Activated CD4-positive, alpha-beta T cell treated with anti-CD3 and anti-CD28 coated beads, Interleukin-2, amount 10 ng/mL, durations not matched to agents 7 days and 5 days (primary cell): ENCODE measurements at regions not wholly inside any gene's neighbourhood (a gene's known extent, or its start where the extent isn't known, plus 50 kb on each side); places are given as distances from the start of the nearest gene placed in this dataset.
"Not testable (repeated sequence)": the region's sequence is repeated elsewhere in the genome, so short reads cannot be mapped to it uniquely, and the experiment has no call there.

ENCODE experiments used
- CTCF ChIA-PET: fragments of 350-600 bp; sonication (Branson Sonifier 250); formaldehyde crosslinking; loops from one replicate; lab custom pipeline; 2021; ENCODE audit warnings: antibody characterized with exemption; lab: Charles Lee
- POLR2A ChIA-PET: fragments of 350-600 bp; sonication (Branson Sonifier 250); formaldehyde crosslinking; loops from one replicate; lab custom pipeline; 2021; ENCODE audit warnings: antibody characterized with exemption; lab: Charles Lee
- DNase-seq: peaks from one replicate; pipeline ENCODE4 v3.0.0-alpha.2; 2020
- H3K27ac Mint-ChIP-seq: one replicate; pipeline ENCODE4 v1.8.0; 2021; ENCODE audit warnings: mild to moderate bottlenecking, moderate library complexity, mixed read lengths
- H3K27me3 Mint-ChIP-seq: one replicate; pipeline ENCODE4 v1.8.0; 2021; ENCODE audit warnings: mixed read lengths
- H3K36me3 Mint-ChIP-seq: one replicate; pipeline ENCODE4 v1.8.0; 2021; ENCODE audit warnings: low read depth, mixed read lengths
- H3K4me1 Mint-ChIP-seq: one replicate; pipeline ENCODE4 v1.8.0; 2021; ENCODE audit warnings: mixed read lengths
- H3K4me3 Mint-ChIP-seq: one replicate; pipeline ENCODE4 v1.8.0; 2021; ENCODE audit warnings: mild to moderate bottlenecking, moderate library complexity, mixed read lengths
- H3K9me3 Mint-ChIP-seq: one replicate; pipeline ENCODE4 v1.8.0; 2021; ENCODE audit warnings: mixed read lengths

- POLR2A ChIA-PET, result no interaction called here
- CTCF ChIA-PET, result no interaction called here
- Mint-ChIP-seq H3K4me1 (no peaks in the 10 kb centered on the region), H3K4me3 (no peak overlapping the region), H3K27ac (no peak overlapping the region), H3K36me3 (no peaks in the 10 kb centered on the region), H3K27me3 (peaks cover 10% of the 10 kb centered on the region), H3K9me3 (no peaks in the 10 kb centered on the region)
- no peak for DNase-seq
Measured at GRCh38 chr4:87920478-87920877, 55.0 kb upstream of the SPP1 start.

- H3K4me3 Mint-ChIP-seq, H3K27ac Mint-ChIP-seq, H3K4me1 Mint-ChIP-seq, H3K9me3 Mint-ChIP-seq, POLR2A ChIA-PET, H3K36me3 Mint-ChIP-seq, CTCF ChIA-PET, DNase-seq: not testable (repeated sequence)
- H3K27me3 Mint-ChIP-seq, result peaks cover 10% of the 10 kb centered on the region
Measured at GRCh38 chr4:87921626-87922479, 53.7 kb upstream of the SPP1 start.

GRCh38 chr4:87924146-87924545 lies 51.4 kb upstream of the SPP1 start:
- H3K27ac Mint-ChIP-seq, CTCF ChIA-PET, H3K36me3 Mint-ChIP-seq, H3K27me3 Mint-ChIP-seq, H3K4me1 Mint-ChIP-seq, H3K9me3 Mint-ChIP-seq, DNase-seq, H3K4me3 Mint-ChIP-seq, POLR2A ChIA-PET: not testable (repeated sequence)
